ENCODE measurements at regions not wholly inside any gene's neighbourhood (a gene's known extent, or its start where the extent isn't known, plus 50 kb on each side); places are given as distances from the start of the nearest gene placed in this dataset.

DNA sequence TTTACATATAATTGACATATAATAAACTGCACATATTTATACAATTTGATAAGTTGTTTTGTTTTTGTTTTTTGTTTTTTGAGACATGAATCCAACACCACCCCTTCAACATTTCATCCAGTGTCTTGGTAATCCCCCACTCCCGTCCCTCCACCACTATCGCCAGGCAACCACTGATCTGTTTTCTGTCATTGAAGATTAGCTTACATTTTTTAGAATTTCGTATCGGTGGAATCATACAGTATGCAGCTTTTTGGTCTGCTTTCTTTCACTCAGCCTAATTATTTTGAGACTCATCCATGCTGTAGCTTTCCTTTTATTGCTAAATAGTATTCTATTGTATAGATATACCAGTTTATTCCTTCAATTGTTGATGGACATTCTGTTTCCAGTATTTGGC lies 94.1 kb upstream of the FRY start:
- Histone ChIP-seq H4K5ac (ENCODE audit: low read depth, low read length) (no peak overlapping the region), H2BK120ac (ENCODE audit: low read depth, low read length) (no peak overlapping the region), H2BK15ac (ENCODE audit: low read depth, low read length) (no peak overlapping the region), H4K20me1 (ENCODE audit: insufficient read depth, low read length) (no peaks in the 10 kb centered on the region), H2BK5ac (ENCODE audit: low read depth, low read length, poor library complexity, severe bottlenecking) (no peak overlapping the region), H3K9me1 (ENCODE audit: insufficient read depth, low read length) (0 out of 2 replicates have a peak, but pooled peaks cover 3% of the 10 kb centered on the region), H2AK9ac (replicated peaks; ENCODE audit: low read depth, low read length, poor library complexity) (no peak overlapping the region), H4K91ac (ENCODE audit: insufficient read depth, low read depth, low read length) (no peak overlapping the region), H3K27ac (ENCODE audit: insufficient read depth, low read length) (no peak overlapping the region), H4K8ac (ENCODE audit: low read depth in 2 of 2, low read length in 2 of 2) (no peak overlapping the region), H3K27me3 (ENCODE audit: control insufficient read depth, insufficient read depth, low read length) (no peaks in the 10 kb centered on the region), H2AFZ (replicated peaks; ENCODE audit: low read length, poor library complexity) (no peak overlapping the region), H3K23ac (ENCODE audit: low read depth, low read length) (no peak overlapping the region), H3K9me3 (ENCODE audit: control insufficient read depth, insufficient read depth, low read length) (no peaks in the 10 kb centered on the region), H3K4ac (ENCODE audit: low read depth, low read length) (no peak overlapping the region), H2AK5ac (ENCODE audit: low read depth, low read length) (no peak overlapping the region), H3K4me3 (ENCODE audit: insufficient read depth, low read depth, low read length) (no peak overlapping the region), H2BK20ac (ENCODE audit: low read depth, low read length) (no peak overlapping the region), H3K18ac (ENCODE audit: low read depth, low read length) (no peak overlapping the region), H3K14ac (replicated peaks; ENCODE audit: low read depth, low read length) (no peak overlapping the region), H3K56ac (ENCODE audit: extremely low read depth, insufficient read depth, low read length) (no peak overlapping the region), H3K4me2 (ENCODE audit: low read depth, low read length) (no peak overlapping the region), H3K9ac (ENCODE audit: low read depth, low read length) (no peak overlapping the region), H3K36me3 (ENCODE audit: control insufficient read depth, insufficient read depth, low read length) (no peaks in the 10 kb centered on the region), H3K79me1 (ENCODE audit: low read depth in 1 of 2, low read length in 2 of 2) (no peaks in the 10 kb centered on the region), H3K4me1 (ENCODE audit: control insufficient read depth, insufficient read depth, low read length) (no peaks in the 10 kb centered on the region)
- no peak for ATAC-seq (ENCODE audit: low read depth)
- in situ Hi-C loops (cut with MboI; ENCODE audit: low sequenced_read_pairs) (no loop called here), intact Hi-C loops (cut with micrococcal nuclease) (no loop called here), dilution Hi-C loops (cut with HindIII; ENCODE audit: low sequenced_read_pairs, unreplicated experiment) (no loop called here)
- ChIA-PET CTCF (interaction anchor here (1.1 kb wide), 1 partner anchor 17 kb away, joined by 4 read pairs; no protein-coding TSS in a partner anchor), POLR2A (ENCODE audit: unreplicated experiment) (no interaction called here)
- TF ChIP-seq RCOR1 (IDR thresholded peaks at IDR 0.05; ENCODE audit: insufficient replicate concordance, low read length) (no peak), NFE2L2 (IDR thresholded peaks at IDR 0.05; ENCODE audit: low read depth, low read length) (no peak), FOS (IDR thresholded peaks at IDR 0.05; ENCODE audit: low read depth, low read length) (no peak)
- no peak for DNase-seq
- WGBS, 2 experiments (ENCODE audit: extremely low coverage in 2 of 2, insufficient read length in 1 of 2), result 89% methylated on average over 3 of the region's 4 CpGs; no CpG with 5 or more reads in 1 of the 2 experiments
- no TSS peak for BruUV-seq (replicated peaks)
